Naive thymus-derived CD4-positive, alpha-beta T cell (primary cell): ENCODE measurements at regions not wholly inside any gene's neighbourhood (a gene's known extent, or its start where the extent isn't known, plus 50 kb on each side); places are given as distances from the start of the nearest gene placed in this dataset.
A peak's percentile ranks its signal among the peaks of the same experiment; 100 is the strongest.

ENCODE experiments used
- ATAC-seq: fragments of 150-1000 bp; cut with Tn5 transposase; 2 replicates; pipeline ENCODE4 v1.10.0; 2021; ENCODE audit warnings: mild to moderate bottlenecking, moderate library complexity
- CTCF ChIA-PET: fragments of 350-600 bp; sonication (Branson Sonifier 250); formaldehyde crosslinking; loops from one replicate; lab custom pipeline; 2021; ENCODE audit warnings: antibody characterized with exemption; lab: Charles Lee
- POLR2A ChIA-PET: fragments of 350-600 bp; sonication (Branson Sonifier 250); formaldehyde crosslinking; loops from one replicate; lab custom pipeline; 2021; ENCODE audit warnings: antibody characterized with exemption, inconsistent platforms; lab: Charles Lee
- DNase-seq, 9 donors: peaks; one replicate each; pipeline versions ENCODE4 v3.0.0 to v3.0.0-alpha.2; 2020 to 2022; ENCODE audit warnings: mixed read lengths in 1 of 9
- H3K27ac ChIP-seq: one replicate; pipeline ENCODE4 v1.7.0; 2013; ENCODE audit warnings: mild to moderate bottlenecking, low read depth, low read length, moderate library complexity
- H3K27me3 ChIP-seq, 2 donors: one replicate each; pipeline ENCODE4 v1.7.0; 2013; ENCODE audit warnings: low read length in 2 of 2, mild to moderate bottlenecking in 2 of 2, moderate library complexity in 2 of 2; ENCODE audit not compliant: control insufficient read depth in 2 of 2, insufficient read depth in 2 of 2
- H3K36me3 ChIP-seq, 3 experiments: 1 replicate in 2 of 3; 2 replicates in 1 of 3; pipeline ENCODE4 v1.7.0; 2013; ENCODE audit warnings: low read length in 3 of 3, mild to moderate bottlenecking in 3 of 3, moderate library complexity in 1 of 3; ENCODE audit not compliant: insufficient read depth in 3 of 3, control insufficient read depth in 2 of 3
- H3K4me1 ChIP-seq, 2 donors: one replicate each; pipeline ENCODE4 v1.7.0; 2013; ENCODE audit warnings: low read length in 2 of 2, mild to moderate bottlenecking in 2 of 2, moderate library complexity in 1 of 2; ENCODE audit not compliant: control insufficient read depth in 2 of 2, insufficient read depth in 2 of 2
- H3K4me3 ChIP-seq: 2 replicates; pipeline ENCODE4 v1.7.0; 2013; ENCODE audit warnings: mild to moderate bottlenecking, low read length
- H3K9me3 ChIP-seq, 3 experiments: 1 replicate in 2 of 3; 2 replicates in 1 of 3; pipeline ENCODE4 v1.7.0; 2013; ENCODE audit warnings: low read length in 3 of 3; ENCODE audit not compliant: control insufficient read depth in 2 of 3
- H3K27ac Mint-ChIP-seq, 9 donors: one replicate each; pipeline ENCODE4 v1.8.0; 2020 to 2022; ENCODE audit warnings: mixed read lengths in 9 of 9, mild to moderate bottlenecking in 8 of 9, moderate library complexity in 5 of 9, inconsistent platforms in 2 of 9
- H3K27me3 Mint-ChIP-seq, 5 donors: one replicate each; pipeline ENCODE4 v1.8.0; 2021 to 2022; ENCODE audit warnings: mixed read lengths in 5 of 5, mild to moderate bottlenecking in 1 of 5
- H3K36me3 Mint-ChIP-seq, 5 donors: one replicate each; pipeline ENCODE4 v1.8.0; 2020 to 2022; ENCODE audit warnings: mixed read lengths in 5 of 5, mild to moderate bottlenecking in 3 of 5, inconsistent platforms in 1 of 5
- H3K4me1 Mint-ChIP-seq, 7 donors: one replicate each; pipeline ENCODE4 v1.8.0; 2020 to 2022; ENCODE audit warnings: mixed read lengths in 7 of 7, mild to moderate bottlenecking in 3 of 7, inconsistent platforms in 1 of 7
- H3K4me3 Mint-ChIP-seq, 10 donors: one replicate each; pipeline ENCODE4 v1.8.0; 2020 to 2022; ENCODE audit warnings: mild to moderate bottlenecking in 10 of 10, mixed read lengths in 10 of 10, moderate library complexity in 6 of 10, inconsistent platforms in 2 of 10
- H3K9me3 Mint-ChIP-seq, 11 donors: one replicate each; pipeline ENCODE4 v1.8.0; 2020 to 2022; ENCODE audit warnings: mixed read lengths in 11 of 11, mild to moderate bottlenecking in 4 of 11, inconsistent platforms in 1 of 11, moderate library complexity in 1 of 11
- intact Hi-C, 2 donors: fragments of 100-400 bp; cut with micrococcal nuclease; formaldehyde crosslinking; loops; one replicate each; pipeline ENCODE4 v1.15.1; 2023

DNA sequence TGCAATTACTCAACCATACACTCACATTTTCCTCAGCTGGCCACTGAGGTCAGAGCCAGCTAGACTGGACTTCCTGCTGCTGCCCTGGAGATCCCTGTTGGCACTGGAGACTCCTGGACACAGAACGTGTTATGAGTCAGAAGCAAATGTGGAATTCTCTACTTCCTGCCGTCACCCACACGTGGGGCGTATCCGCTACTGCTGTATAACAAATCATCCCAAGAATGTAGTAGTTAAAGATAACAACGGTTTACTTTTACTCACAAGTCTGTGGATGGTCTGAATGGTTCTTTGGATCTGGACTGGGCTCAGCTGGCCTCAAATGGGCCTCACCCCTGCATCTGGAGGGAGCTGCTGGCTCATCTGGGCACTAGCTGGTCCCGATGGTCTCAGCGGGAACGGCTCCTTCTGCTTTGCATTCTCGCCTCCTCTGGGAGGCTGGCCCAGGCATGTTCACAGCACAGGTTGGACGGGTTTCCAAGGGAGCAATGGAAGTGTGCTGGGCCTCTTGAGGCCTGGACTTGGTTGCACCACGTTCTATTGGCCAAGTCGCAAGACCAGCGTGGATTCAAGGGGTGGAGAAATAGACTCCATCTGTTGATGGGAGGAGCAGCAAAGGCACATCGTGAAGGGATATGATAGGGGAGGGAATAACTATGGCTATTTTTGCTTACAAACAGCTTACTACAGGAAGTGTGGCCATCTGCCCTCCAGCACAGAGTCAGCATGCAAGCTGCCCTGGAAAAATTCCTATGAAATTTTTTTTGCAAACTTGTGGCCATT is 118.5 kb downstream of the SNX5 start:
- intact Hi-C loops = no loop called here
- peaks cover 0 to 20% (median 4%) of the 10 kb centered on the region in 7 donors for H3K4me1 Mint-ChIP-seq
- H3K4me3 Mint-ChIP-seq = no peak overlapping the region
- no peaks in the 10 kb centered on the region for H3K27me3 ChIP-seq
- H3K4me1 ChIP-seq = peaks cover 0 to 8% of the 10 kb centered on the region in 2 donors
- H3K27me3 Mint-ChIP-seq = peaks cover 0 to 9% (median 0%) of the 10 kb centered on the region in 5 donors
- H3K9me3 ChIP-seq = no peaks in the 10 kb centered on the region
- DNase-seq = no peak
- ChIA-PET POLR2A (no interaction called here), CTCF (no interaction called here)
- no peak overlapping the region for H3K27ac Mint-ChIP-seq
- no peak overlapping the region for H3K27ac ChIP-seq
- H3K4me3 ChIP-seq = no peak overlapping the region
- ATAC-seq = no peak
- peaks cover 0 to 3% (median 0%) of the 10 kb centered on the region in 5 donors for H3K36me3 Mint-ChIP-seq
- H3K36me3 ChIP-seq = no peaks in the 10 kb centered on the region
- peaks cover 0 to 3% (median 0%) of the 10 kb centered on the region in 11 donors for H3K9me3 Mint-ChIP-seq

DNA sequence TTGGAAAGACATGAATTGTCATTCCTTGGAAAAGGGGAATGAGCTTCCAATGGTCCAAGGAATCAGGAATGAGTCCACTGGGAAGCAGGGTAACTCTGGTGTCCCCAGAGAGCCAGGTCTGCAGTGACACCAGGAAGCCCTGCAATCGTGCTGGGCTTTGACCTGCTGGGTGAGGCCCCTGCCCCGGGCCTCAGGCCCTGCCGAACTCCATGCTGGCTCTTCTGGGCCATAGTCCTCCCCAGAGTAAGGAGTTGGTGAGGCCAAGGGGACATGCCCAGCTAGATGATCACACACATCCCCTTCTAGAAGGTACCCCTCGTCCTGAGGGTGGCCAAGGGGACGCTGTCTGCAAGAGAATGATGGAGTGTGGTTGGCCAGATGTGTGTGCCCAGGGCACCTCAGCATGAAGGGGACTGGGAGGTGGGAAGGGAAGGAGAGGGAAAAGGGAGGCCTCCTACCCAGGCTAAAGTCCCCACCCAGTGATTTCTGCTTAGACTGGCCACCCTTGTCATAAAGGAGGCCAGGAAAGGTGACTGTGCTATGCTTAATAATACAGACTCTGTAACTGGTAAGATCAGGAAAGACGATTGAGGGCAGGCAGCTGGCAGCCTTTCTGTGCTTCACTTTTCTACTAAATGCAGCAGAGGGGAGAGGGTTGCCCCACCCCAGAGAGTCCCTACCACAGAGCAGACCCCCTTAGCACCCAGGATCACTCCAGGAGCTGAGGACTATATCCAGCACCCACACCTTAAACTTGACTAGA is 119.3 kb downstream of the SNX5 start:
- peaks cover 0 to 23% (median 4%) of the 10 kb centered on the region in 7 donors for H3K4me1 Mint-ChIP-seq
- ChIA-PET POLR2A (no interaction called here), CTCF (no interaction called here)
- no peak overlapping the region for H3K4me3 ChIP-seq
- DNase-seq = no peak
- H3K4me3 Mint-ChIP-seq = no peak overlapping the region
- H3K9me3 Mint-ChIP-seq = peaks cover 0 to 3% (median 0%) of the 10 kb centered on the region in 11 donors
- intact Hi-C loops = no loop called here
- H3K4me1 ChIP-seq = peaks cover 0 to 8% of the 10 kb centered on the region in 2 donors
- peaks cover 0 to 7% (median 0%) of the 10 kb centered on the region in 5 donors for H3K27me3 Mint-ChIP-seq
- no peak overlapping the region for H3K27ac ChIP-seq
- peaks cover 0 to 5% (median 0%) of the 10 kb centered on the region in 5 donors for H3K36me3 Mint-ChIP-seq
- no peak for ATAC-seq
- no peaks in the 10 kb centered on the region for H3K27me3 ChIP-seq
- H3K27ac Mint-ChIP-seq = no peak overlapping the region
- H3K36me3 ChIP-seq = no peaks in the 10 kb centered on the region
- H3K9me3 ChIP-seq = no peaks in the 10 kb centered on the region

DNA sequence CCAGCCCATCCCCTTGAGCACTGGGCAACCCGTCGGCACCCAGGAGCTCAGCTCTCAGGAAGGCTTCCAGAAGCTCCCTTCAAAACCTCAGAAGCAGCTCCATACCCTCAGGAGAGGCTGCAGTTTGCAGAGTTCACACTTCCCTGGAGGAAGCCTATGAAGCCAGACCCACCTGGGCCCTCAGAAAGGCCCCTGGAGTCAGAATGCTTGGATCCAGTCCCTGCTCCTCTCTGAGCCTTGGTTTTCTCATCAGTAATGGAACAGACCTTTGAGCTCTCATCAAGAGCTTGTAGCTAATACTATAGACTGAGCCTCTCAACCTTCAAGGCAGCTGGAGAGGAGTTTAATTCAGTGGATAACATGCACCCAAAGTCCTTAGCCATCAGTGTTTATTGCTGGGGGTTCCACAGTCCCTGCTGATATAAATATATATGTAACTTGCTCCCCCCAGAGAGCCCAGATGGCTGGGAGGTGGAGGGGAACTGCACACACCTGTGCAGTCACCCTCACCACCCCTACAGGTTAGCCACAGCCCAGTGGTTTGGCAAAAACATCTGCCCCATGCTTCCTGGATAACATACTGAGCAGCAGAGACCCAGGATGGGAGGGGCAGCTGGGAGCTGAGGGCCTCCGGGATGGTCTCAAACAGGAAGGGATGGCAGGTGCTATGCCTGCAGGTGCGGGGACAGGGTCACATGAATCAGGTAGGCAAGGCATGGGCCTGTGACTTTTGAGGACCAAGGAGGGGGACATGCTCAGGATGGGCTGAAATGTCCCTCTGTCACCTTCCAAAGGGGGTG is 120.1 kb downstream of the SNX5 start:
- intact Hi-C loops = no loop called here
- Histone ChIP-seq H3K36me3 (no peaks in the 10 kb centered on the region), H3K9me3 (no peaks in the 10 kb centered on the region), H3K4me3 (no peak overlapping the region), H3K4me1 (peaks cover 0 to 8% of the 10 kb centered on the region in 2 donors), H3K27ac (no peak overlapping the region), H3K27me3 (no peaks in the 10 kb centered on the region)
- Mint-ChIP-seq H3K27ac (peak overlapping the region in 1 of 9 donors; percentile 53), H3K36me3 (peaks cover 0 to 5% (median 0%) of the 10 kb centered on the region in 5 donors), H3K4me1 (peaks cover 0 to 32% (median 4%) of the 10 kb centered on the region in 7 donors), H3K9me3 (peaks cover 0 to 3% (median 0%) of the 10 kb centered on the region in 11 donors), H3K27me3 (peaks cover 0 to 4% (median 0%) of the 10 kb centered on the region in 5 donors), H3K4me3 (no peak overlapping the region)
- ATAC-seq = no peak
- ChIA-PET CTCF (interaction anchor here (0.6 kb wide), 1 partner anchor 146 kb away, joined by 4 read pairs; no protein-coding TSS in a partner anchor), POLR2A (no interaction called here)
- no peak for DNase-seq

DNA sequence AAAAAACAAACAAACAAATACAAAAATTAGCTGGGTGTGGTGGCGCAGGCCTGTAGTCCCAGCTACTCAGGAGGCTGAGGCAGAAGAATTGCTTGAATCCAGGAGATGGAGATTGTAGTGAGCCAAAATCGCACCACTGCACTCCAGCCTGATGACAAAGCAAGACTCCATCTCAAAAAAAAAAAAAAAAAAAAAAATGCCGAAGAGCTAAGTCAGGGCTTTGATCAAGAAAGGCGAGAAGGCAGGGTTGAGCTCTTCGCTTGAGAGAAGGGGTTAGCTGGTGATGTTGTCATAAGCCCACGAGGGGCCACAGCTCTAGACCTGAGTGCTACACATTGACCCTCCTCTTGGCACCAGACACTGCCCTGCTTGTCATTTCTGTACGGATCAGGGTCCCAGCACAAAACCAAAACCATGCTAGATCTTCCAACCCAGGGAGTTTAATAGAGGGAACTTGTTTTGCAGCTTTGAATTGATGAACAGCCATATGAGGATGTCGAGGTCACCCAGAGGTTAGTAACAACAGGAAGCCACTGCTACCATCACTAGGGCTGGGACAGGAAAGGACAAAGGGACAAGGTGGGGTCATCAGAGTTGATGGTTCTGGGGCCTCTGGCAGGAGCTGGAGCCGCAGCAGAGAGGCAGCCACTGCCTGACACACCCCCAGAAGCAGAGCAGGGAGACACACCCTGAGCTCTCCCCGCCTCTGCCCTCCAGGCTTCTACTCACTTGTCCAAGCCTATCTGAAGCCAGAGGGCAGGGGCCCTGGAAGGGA is 122.7 kb downstream of the SNX5 start:
- POLR2A ChIA-PET = no interaction called here
- peaks cover 0 to 6% (median 0%) of the 10 kb centered on the region in 5 donors for H3K36me3 Mint-ChIP-seq
- H3K27me3 Mint-ChIP-seq = peaks cover 0 to 6% (median 0%) of the 10 kb centered on the region in 5 donors
- CTCF ChIA-PET = interaction anchor here (0.9 kb wide), 1 partner anchor 14 kb away, joined by 3 read pairs; no protein-coding TSS in a partner anchor
- H3K4me3 Mint-ChIP-seq = peak overlapping the region in 1 of 10 donors; percentile 73
- Histone ChIP-seq H3K9me3 (no peaks in the 10 kb centered on the region), H3K36me3 (no peaks in the 10 kb centered on the region), H3K27ac (no peak overlapping the region), H3K4me3 (no peak overlapping the region), H3K27me3 (no peaks in the 10 kb centered on the region), H3K4me1 (peaks cover 0 to 8% of the 10 kb centered on the region in 2 donors)
- intact Hi-C loops = no loop called here
- peak overlapping the region in 1 of 9 donors; percentile 65 for H3K27ac Mint-ChIP-seq
- DNase-seq (no peak), ATAC-seq (peak; percentile 34)
- H3K4me1 Mint-ChIP-seq = peaks cover 0 to 33% (median 4%) of the 10 kb centered on the region in 7 donors
- peaks cover 0 to 3% (median 0%) of the 10 kb centered on the region in 11 donors for H3K9me3 Mint-ChIP-seq

DNA sequence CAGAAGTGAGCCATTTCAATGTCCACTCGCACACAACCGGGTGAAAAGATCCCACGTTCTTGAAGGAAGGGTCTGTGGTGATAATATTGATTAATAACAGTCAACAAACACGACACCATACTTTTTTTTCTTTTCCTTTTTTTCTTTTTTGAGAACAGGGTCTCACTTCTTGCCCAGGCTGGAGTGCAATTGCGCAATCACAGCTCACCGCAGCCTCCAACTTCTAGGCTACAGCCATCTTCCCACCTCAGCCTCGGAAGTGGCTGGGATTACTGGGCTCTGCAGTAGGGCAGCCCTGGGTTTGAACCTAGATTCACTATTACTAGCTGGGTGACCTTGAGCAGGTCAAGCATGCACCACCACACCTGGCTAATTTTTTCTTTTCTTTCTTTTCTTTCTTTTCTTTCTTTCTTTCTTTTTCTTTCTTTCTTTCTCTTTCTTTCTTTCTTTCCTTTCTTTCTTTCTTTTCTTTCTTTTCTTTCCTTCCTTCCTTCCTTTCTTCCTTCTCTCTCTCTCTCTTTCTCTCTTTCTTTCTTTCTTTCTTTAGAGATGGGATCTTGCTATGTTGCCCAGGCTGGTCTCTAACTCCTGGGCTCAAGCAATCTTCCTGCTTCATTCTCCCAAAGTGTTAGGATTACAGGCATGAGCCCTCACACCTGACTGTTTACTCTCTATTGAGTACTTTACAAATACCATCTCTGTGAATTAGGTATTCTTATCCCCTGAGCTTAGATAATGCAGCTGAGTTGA is 123.9 kb downstream of the SNX5 start:
- CTCF ChIA-PET = no interaction called here
- no peak overlapping the region for H3K27ac ChIP-seq
- H3K36me3 ChIP-seq = no peaks in the 10 kb centered on the region
- no peaks in the 10 kb centered on the region for H3K9me3 ChIP-seq
- Mint-ChIP-seq H3K27ac (peak overlapping the region in 1 of 9 donors; percentile 40), H3K4me3 (no peak overlapping the region), H3K27me3 (peaks cover 0 to 6% (median 0%) of the 10 kb centered on the region in 5 donors), H3K4me1 (peaks cover 0 to 33% (median 4%) of the 10 kb centered on the region in 7 donors), H3K36me3 (peaks cover 0 to 6% (median 0%) of the 10 kb centered on the region in 5 donors), H3K9me3 (peaks cover 0 to 3% (median 0%) of the 10 kb centered on the region in 11 donors)
- POLR2A ChIA-PET = no interaction called here
- H3K4me1 ChIP-seq = peaks cover 0 to 8% of the 10 kb centered on the region in 2 donors
- H3K4me3 ChIP-seq = no peak overlapping the region
- no peak for DNase-seq
- ATAC-seq = no peak
- no peaks in the 10 kb centered on the region for H3K27me3 ChIP-seq
- intact Hi-C loops = no loop called here
